ENCODE measurements at regions not wholly inside any gene's neighbourhood (a gene's known extent, or its start where the extent isn't known, plus 50 kb on each side); places are given as distances from the start of the nearest gene placed in this dataset.
"Not testable (repeated sequence)": the region's sequence is repeated elsewhere in the genome, so short reads cannot be mapped to it uniquely, and the experiment has no call there.

DNA sequence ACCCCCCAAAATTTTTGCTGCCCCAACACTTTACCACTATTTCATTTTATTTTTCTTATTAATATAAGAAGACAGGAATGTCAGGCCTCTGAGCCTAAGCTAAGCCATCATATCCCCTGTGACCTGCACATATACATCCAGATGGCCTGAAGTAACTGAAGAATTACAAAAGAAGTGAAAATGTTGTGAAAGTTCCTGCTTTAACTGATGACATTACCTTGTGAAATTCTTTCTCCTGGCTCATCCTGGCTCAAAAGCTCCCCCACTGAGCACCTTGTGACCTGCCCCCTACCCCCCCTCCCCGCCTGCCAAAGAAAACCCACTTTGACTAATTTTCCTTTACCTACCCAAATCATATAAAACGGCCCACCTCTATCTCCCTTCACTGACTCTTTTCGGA is 200.3 kb upstream of the FKBP1C start:
- TF ChIP-seq, protein P1, sequence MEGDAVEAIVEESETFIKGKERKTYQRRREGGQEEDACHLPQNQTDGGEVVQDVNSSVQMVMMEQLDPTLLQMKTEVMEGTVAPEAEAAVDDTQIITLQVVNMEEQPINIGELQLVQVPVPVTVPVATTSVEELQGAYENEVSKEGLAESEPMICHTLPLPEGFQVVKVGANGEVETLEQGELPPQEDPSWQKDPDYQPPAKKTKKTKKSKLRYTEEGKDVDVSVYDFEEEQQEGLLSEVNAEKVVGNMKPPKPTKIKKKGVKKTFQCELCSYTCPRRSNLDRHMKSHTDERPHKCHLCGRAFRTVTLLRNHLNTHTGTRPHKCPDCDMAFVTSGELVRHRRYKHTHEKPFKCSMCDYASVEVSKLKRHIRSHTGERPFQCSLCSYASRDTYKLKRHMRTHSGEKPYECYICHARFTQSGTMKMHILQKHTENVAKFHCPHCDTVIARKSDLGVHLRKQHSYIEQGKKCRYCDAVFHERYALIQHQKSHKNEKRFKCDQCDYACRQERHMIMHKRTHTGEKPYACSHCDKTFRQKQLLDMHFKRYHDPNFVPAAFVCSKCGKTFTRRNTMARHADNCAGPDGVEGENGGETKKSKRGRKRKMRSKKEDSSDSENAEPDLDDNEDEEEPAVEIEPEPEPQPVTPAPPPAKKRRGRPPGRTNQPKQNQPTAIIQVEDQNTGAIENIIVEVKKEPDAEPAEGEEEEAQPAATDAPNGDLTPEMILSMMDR (conservative IDR thresholded peaks at IDR 0.05): not testable (repeated sequence)
- not testable (repeated sequence) for TF ChIP-seq ZFX (IDR thresholded peaks at IDR 0.05)

Data from C4-2B (cell line).